GM23248 (cell line): ENCODE measurements at regions not wholly inside any gene's neighbourhood (a gene's known extent, or its start where the extent isn't known, plus 50 kb on each side); places are given as distances from the start of the nearest gene placed in this dataset.

Experiments used
- EZH2 ChIP-seq: fragments of 200-600 bp; sonication (generic); IDR thresholded peaks from 2 replicates; pipeline ENCODE4 v1.6.1; 2018; ENCODE audit warnings: antibody characterized with exemption, mild to moderate bottlenecking; ENCODE audit not compliant: insufficient read depth, poor library complexity, severe bottlenecking
- EZH2phosphoT487 ChIP-seq: fragments of 200-600 bp; sonication (generic); IDR thresholded peaks from 2 replicates; pipeline ENCODE4 v1.6.1; 2018; ENCODE audit warnings: antibody characterized with exemption, moderate library complexity, mild to moderate bottlenecking, low read depth; ENCODE audit not compliant: insufficient read depth

- TF ChIP-seq EZH2phosphoT487 (no peak), EZH2 (no peak)
Observed at GRCh38 chr5:134463991-134464760, 52.5 kb upstream of the CDKN2AIPNL start.
